ENCODE measurements at regions not wholly inside any gene's neighbourhood (a gene's known extent, or its start where the extent isn't known, plus 50 kb on each side); places are given as distances from the start of the nearest gene placed in this dataset.
A peak's percentile ranks its signal among the peaks of the same experiment; 100 is the strongest.
"Not testable (repeated sequence)": the region's sequence is repeated elsewhere in the genome, so short reads cannot be mapped to it uniquely, and the experiment has no call there.

DNA sequence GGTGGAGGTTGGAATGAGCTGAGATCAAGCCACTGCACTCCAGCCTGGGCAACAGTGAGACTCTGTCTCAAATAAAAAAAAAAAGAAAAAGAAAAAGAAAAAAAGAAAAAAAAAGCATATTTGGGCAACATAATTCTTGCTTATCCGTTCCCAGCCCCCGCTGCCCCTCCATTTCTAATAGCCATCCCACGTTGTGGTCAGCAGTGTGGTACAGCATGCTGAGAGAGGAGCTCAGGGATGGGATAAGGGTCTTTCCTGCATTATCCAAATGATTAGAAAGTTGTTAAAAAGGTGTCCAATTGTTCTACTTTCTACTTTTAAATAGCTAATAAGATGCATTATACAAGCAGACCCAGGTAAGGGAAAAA, 104.9 kb upstream of the ZNF92 start:
- ATAC-seq, result no peak
- TF ChIP-seq RARB (CRISPR knock-in tag; IDR thresholded peaks at IDR 0.05), result no peak
- TF ChIP-seq TCF4 (CRISPR knock-in tag; IDR thresholded peaks at IDR 0.05; ENCODE audit: borderline replicate concordance), result no peak

DNA sequence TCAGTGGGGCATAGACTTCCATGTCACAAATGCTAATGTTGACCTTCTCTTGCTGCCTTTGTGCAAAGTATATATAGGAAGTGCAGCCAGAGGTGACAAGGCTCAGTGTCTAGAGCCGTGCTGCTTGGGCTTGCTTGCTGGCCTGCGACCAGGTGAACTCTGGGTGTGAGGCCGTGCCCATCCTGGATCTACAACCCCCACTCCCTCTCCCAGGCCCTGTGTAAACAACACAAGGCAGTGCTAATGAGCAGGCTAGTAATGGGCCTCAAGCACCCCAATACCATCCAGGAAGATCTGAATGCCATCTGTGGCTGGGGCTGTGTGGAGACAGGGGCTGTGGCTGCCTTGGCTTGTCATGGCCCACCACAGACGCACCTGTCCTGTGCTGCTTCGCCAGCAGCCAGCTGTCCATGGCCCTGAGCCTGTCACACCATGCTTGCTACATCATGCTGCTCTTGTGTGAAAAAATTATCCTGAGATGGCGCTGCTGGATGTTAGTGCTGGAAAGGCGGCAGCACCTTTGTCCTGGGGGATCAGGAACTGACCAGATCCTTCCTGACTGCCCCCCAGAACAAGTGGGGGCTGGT, 107.6 kb upstream of the ZNF92 start:
- ATAC-seq, result no peak
- no peak for TF ChIP-seq BACH2 (CRISPR knock-in tag; IDR thresholded peaks at IDR 0.05; ENCODE audit: borderline replicate concordance)
- no peak for TF ChIP-seq PPARA (CRISPR knock-in tag; IDR thresholded peaks at IDR 0.05; ENCODE audit: borderline replicate concordance)
- TF ChIP-seq ESRRG (CRISPR knock-in tag; IDR thresholded peaks at IDR 0.05), result no peak
- TF ChIP-seq, protein P1, sequence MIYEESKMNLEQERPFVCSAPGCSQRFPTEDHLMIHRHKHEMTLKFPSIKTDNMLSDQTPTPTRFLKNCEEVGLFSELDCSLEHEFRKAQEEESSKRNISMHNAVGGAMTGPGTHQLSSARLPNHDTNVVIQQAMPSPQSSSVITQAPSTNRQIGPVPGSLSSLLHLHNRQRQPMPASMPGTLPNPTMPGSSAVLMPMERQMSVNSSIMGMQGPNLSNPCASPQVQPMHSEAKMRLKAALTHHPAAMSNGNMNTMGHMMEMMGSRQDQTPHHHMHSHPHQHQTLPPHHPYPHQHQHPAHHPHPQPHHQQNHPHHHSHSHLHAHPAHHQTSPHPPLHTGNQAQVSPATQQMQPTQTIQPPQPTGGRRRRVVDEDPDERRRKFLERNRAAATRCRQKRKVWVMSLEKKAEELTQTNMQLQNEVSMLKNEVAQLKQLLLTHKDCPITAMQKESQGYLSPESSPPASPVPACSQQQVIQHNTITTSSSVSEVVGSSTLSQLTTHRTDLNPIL (CRISPR knock-in tag; IDR thresholded peaks at IDR 0.05; ENCODE audit: low read depth), result no peak
- no peak for TF ChIP-seq ZFP30 (CRISPR knock-in tag; IDR thresholded peaks at IDR 0.05)
- no peak for TF ChIP-seq ISL1 (CRISPR knock-in tag; IDR thresholded peaks at IDR 0.05)
- no peak for TF ChIP-seq ZC3H10 (CRISPR knock-in tag; IDR thresholded peaks at IDR 0.05)
- no peak for TF ChIP-seq SNAI2 (CRISPR knock-in tag; IDR thresholded peaks at IDR 0.05)
- TF ChIP-seq OSR1 (CRISPR knock-in tag; IDR thresholded peaks at IDR 0.05), result no peak
- no peak for TF ChIP-seq GLIS3 (CRISPR knock-in tag; IDR thresholded peaks at IDR 0.05)
- TF ChIP-seq, protein P2, sequence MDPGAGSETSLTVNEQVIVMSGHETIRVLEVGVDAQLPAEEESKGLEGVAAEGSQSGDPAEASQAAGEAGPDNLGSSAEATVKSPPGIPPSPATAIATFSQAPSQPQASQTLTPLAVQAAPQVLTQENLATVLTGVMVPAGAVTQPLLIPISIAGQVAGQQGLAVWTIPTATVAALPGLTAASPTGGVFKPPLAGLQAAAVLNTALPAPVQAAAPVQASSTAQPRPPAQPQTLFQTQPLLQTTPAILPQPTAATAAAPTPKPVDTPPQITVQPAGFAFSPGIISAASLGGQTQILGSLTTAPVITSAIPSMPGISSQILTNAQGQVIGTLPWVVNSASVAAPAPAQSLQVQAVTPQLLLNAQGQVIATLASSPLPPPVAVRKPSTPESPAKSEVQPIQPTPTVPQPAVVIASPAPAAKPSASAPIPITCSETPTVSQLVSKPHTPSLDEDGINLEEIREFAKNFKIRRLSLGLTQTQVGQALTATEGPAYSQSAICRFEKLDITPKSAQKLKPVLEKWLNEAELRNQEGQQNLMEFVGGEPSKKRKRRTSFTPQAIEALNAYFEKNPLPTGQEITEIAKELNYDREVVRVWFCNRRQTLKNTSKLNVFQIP (CRISPR knock-in tag; IDR thresholded peaks at IDR 0.05; ENCODE audit: borderline replicate concordance, low read depth), result no peak
- TF ChIP-seq, protein P3, sequence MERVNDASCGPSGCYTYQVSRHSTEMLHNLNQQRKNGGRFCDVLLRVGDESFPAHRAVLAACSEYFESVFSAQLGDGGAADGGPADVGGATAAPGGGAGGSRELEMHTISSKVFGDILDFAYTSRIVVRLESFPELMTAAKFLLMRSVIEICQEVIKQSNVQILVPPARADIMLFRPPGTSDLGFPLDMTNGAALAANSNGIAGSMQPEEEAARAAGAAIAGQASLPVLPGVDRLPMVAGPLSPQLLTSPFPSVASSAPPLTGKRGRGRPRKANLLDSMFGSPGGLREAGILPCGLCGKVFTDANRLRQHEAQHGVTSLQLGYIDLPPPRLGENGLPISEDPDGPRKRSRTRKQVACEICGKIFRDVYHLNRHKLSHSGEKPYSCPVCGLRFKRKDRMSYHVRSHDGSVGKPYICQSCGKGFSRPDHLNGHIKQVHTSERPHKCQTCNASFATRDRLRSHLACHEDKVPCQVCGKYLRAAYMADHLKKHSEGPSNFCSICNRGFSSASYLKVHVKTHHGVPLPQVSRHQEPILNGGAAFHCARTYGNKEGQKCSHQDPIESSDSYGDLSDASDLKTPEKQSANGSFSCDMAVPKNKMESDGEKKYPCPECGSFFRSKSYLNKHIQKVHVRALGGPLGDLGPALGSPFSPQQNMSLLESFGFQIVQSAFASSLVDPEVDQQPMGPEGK (CRISPR knock-in tag; IDR thresholded peaks at IDR 0.05; ENCODE audit: borderline replicate concordance), result no peak
- TF ChIP-seq ZFP3 (CRISPR knock-in tag; IDR thresholded peaks at IDR 0.05), result no peak
- TF ChIP-seq ZNF70 (CRISPR knock-in tag; IDR thresholded peaks at IDR 0.05), result no peak
- no peak for TF ChIP-seq CSDC2 (CRISPR knock-in tag; IDR thresholded peaks at IDR 0.05)
- TF ChIP-seq TOX (CRISPR knock-in tag; IDR thresholded peaks at IDR 0.05; ENCODE audit: borderline replicate concordance), result no peak
- no peak for TF ChIP-seq RARB (CRISPR knock-in tag; IDR thresholded peaks at IDR 0.05)
- no peak for TF ChIP-seq TCF4 (CRISPR knock-in tag; IDR thresholded peaks at IDR 0.05; ENCODE audit: borderline replicate concordance)
- no peak for TF ChIP-seq ZNF8 (CRISPR knock-in tag; IDR thresholded peaks at IDR 0.05)
- TF ChIP-seq ARNTL (CRISPR knock-in tag; IDR thresholded peaks at IDR 0.05; ENCODE audit: borderline replicate concordance, low read depth), result no peak

DNA sequence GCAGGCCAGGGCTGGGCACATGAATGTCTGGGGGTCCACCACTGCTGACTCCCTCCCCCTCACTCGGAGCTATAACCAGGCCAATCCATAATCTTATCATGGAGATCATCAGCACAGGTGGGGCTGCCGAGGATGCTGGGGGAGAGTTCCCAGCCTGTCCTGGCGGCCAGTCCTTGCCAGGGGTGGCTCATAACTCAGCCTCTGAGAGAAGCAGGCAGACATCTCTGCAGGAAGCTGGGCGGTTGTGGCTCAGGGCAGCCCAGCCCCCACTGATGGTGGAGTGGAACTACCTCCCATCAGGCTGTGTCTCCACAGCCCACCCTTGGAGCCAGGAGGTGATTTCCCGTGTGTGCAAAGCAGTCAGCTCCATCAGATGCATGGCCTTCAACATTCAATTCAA, 109.4 kb upstream of the ZNF92 start:
- no peak for ATAC-seq
- TF ChIP-seq, protein P1 (CRISPR knock-in tag; IDR thresholded peaks at IDR 0.05; ENCODE audit: low read depth), result no peak
- TF ChIP-seq ZNF565 (CRISPR knock-in tag; conservative IDR thresholded peaks at IDR 0.05; ENCODE audit: low read depth), result peak; percentile 93

DNA sequence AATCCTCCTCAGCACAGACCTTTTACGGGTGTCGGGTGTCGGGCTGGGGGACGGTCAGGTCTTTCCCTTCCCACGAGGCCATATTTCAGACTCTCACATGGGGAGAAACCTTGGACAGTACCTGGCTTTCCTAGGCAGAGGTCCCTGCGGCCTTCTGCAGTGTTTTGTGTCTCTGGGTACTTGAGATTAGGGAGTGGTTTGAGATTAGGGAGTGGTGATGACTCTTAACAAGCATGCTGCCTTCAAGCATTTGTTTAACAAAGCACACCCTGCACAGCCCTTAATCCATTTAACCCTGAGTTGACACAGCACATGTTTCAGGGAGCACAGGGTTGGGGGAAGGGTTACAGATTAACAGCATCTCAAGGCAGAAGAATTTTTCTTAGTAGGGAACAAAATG, 113.0 kb upstream of the ZNF92 start:
- ATAC-seq, result not testable (repeated sequence)

DNA sequence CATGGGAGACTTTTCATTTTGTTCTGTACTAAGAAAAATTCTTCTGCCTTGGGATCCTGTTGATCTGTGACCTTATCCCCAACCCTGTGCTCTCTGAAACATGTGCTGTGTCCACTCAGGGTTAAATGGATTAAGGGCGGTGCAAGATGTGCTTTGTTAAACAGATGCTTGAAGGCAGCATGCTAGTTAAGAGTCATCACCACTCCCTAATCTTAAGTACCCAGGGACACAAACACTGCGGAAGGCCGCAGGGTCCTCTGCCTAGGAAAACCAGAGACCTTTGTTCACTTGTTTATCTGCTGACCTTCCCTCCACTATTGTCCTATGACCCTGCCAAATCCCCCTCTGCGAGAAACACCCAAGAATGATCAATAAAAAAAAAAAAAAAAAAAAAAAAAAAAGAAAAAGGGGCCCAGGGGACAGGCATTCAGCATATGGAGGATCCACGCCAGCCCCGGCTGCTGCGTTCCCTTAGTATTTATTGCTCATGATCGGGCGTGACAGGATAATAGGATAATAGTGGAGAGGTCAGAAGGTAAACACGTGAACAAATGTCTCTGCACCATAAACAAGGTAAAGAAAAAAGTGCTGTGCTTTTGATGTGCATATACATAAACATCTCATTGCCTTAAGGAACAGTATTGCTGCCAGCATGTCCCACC, 113.7 kb upstream of the ZNF92 start:
- not testable (repeated sequence) for ATAC-seq

All from SK-N-SH treated with all-trans-retinoic acid at 6 μM for 48 hours (cell line).